ENCODE measurements at regions not wholly inside any gene's neighbourhood (a gene's known extent, or its start where the extent isn't known, plus 50 kb on each side); places are given as distances from the start of the nearest gene placed in this dataset.
"Not testable (repeated sequence)": the region's sequence is repeated elsewhere in the genome, so short reads cannot be mapped to it uniquely, and the experiment has no call there.

DNA sequence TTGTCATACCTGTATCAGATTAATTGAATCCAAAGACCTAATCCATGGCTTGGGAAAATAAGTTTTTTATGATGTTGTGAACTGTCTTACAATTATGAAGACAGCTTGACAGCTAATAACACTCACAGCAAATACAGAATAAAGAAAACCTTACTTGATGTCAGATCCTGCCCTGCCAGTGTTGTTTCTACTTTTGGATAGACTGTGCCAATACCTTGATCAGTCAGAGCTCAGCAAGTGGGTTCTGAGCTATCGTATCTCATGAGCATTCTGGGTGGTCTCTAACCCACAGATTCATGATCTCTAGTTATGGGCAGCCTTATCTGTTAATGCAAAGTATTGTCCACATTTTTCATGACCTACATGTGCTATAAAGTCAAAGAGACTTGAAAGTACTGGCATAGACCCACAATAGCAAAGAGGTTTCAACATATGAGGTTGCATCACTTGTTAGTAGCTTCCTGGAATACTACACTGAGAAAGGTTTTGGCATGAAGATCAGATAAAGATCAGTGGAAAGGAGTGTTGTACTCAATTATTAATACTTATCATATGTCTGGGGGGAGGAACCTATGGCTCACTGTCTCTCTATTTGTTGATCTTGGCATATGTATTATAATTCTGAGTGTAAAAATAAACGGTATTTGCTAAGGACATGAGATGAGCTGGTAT lies 250.7 kb downstream of the UBE2NL start:
- not testable (repeated sequence) for TF ChIP-seq SP1 (CRISPR knock-in tag; conservative IDR thresholded peaks at IDR 0.05)
- TF ChIP-seq, protein P1, sequence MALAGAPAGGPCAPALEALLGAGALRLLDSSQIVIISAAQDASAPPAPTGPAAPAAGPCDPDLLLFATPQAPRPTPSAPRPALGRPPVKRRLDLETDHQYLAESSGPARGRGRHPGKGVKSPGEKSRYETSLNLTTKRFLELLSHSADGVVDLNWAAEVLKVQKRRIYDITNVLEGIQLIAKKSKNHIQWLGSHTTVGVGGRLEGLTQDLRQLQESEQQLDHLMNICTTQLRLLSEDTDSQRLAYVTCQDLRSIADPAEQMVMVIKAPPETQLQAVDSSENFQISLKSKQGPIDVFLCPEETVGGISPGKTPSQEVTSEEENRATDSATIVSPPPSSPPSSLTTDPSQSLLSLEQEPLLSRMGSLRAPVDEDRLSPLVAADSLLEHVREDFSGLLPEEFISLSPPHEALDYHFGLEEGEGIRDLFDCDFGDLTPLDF (CRISPR knock-in tag; IDR thresholded peaks at IDR 0.05), result not testable (repeated sequence)
- TF ChIP-seq, protein P2, sequence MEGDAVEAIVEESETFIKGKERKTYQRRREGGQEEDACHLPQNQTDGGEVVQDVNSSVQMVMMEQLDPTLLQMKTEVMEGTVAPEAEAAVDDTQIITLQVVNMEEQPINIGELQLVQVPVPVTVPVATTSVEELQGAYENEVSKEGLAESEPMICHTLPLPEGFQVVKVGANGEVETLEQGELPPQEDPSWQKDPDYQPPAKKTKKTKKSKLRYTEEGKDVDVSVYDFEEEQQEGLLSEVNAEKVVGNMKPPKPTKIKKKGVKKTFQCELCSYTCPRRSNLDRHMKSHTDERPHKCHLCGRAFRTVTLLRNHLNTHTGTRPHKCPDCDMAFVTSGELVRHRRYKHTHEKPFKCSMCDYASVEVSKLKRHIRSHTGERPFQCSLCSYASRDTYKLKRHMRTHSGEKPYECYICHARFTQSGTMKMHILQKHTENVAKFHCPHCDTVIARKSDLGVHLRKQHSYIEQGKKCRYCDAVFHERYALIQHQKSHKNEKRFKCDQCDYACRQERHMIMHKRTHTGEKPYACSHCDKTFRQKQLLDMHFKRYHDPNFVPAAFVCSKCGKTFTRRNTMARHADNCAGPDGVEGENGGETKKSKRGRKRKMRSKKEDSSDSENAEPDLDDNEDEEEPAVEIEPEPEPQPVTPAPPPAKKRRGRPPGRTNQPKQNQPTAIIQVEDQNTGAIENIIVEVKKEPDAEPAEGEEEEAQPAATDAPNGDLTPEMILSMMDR (IDR thresholded peaks at IDR 0.05), result not testable (repeated sequence)
